Neural cell (in vitro differentiated cells): ENCODE measurements at regions not wholly inside any gene's neighbourhood (a gene's known extent, or its start where the extent isn't known, plus 50 kb on each side); places are given as distances from the start of the nearest gene placed in this dataset.

Experiments
- H2AFZ ChIP-seq: fragments of 200-600, 300-800 bp; sonication (generic), shearing (Covaris generic); 2 replicates; pipeline ENCODE4 v1.6.0; 2014; ENCODE audit warnings: low read depth, mild to moderate bottlenecking, antibody characterized with exemption, low read length, moderate library complexity
- H3F3A ChIP-seq: fragments of 200-600 bp; shearing (Covaris generic); 2 replicates; pipeline ENCODE4 v1.6.1; 2016; ENCODE audit warnings: mild to moderate bottlenecking, moderate library complexity, mixed read lengths, antibody characterized with exemption, low read length; ENCODE audit not compliant: insufficient read depth, poor library complexity, severe bottlenecking
- H3K27ac ChIP-seq: fragments of 200-600, 300-800 bp; sonication (generic), shearing (Covaris generic); 2 replicates; pipeline ENCODE4 v1.5.1; 2014; ENCODE audit warnings: mild to moderate bottlenecking, low read length, moderate library complexity
- H3K27me3 ChIP-seq: fragments of 300-800, 200-600 bp; sonication (generic), shearing (Covaris generic); 2 replicates; pipeline ENCODE4 v1.6.0; 2014; ENCODE audit warnings: mild to moderate bottlenecking, low read depth, low read length, moderate library complexity; ENCODE audit not compliant: insufficient read depth
- H3K36me3 ChIP-seq: fragments of 300-800, 200-600 bp; sonication (generic), shearing (Covaris generic); 2 replicates; pipeline ENCODE4 v1.5.1; 2014; ENCODE audit warnings: mild to moderate bottlenecking, antibody characterized with exemption, low read length, moderate library complexity; ENCODE audit not compliant: insufficient read depth
- H3K4me2 ChIP-seq: fragments of 300-800, 200-600 bp; sonication (generic), shearing (Covaris generic); 2 replicates; pipeline ENCODE4 v1.6.0; 2014; ENCODE audit warnings: mild to moderate bottlenecking, low read length
- H3K4me3 ChIP-seq: fragments of 300-800, 200-600 bp; sonication (generic), shearing (Covaris generic); 2 replicates; pipeline ENCODE4 v1.5.1; 2014; ENCODE audit warnings: mild to moderate bottlenecking, low read length, moderate library complexity
- H3K79me2 ChIP-seq: fragments of 200-600 bp; shearing (Covaris generic); replicated peaks from 2 replicates; pipeline ENCODE4 v1.6.0; 2014; ENCODE audit warnings: mild to moderate bottlenecking, low read length, moderate library complexity; ENCODE audit not compliant: insufficient read depth
- H3K9ac ChIP-seq: fragments of 300-800, 200-600 bp; sonication (generic), shearing (Covaris generic); 2 replicates; pipeline ENCODE4 v1.6.1; 2016; ENCODE audit warnings: mild to moderate bottlenecking, low read length, mixed read lengths
- H3K9me2 ChIP-seq: fragments of 200-600 bp; shearing (Covaris generic); 2 replicates; pipeline ENCODE4 v1.6.1; 2016; ENCODE audit warnings: mild to moderate bottlenecking, low read length, mixed read lengths; ENCODE audit not compliant: insufficient read depth
- H3K9me3 ChIP-seq: fragments of 200-600, 300-800 bp; sonication (generic), shearing (Covaris generic); 2 replicates; pipeline ENCODE4 v1.6.1; 2016; ENCODE audit warnings: mild to moderate bottlenecking, mixed run types, low read length, moderate library complexity, mixed read lengths
- H4K20me1 ChIP-seq: fragments of 200-600 bp; shearing (Covaris generic); 2 replicates; pipeline ENCODE4 v1.6.1; 2016; ENCODE audit warnings: mild to moderate bottlenecking, mixed run types; ENCODE audit not compliant: insufficient read depth
- CTCF ChIP-seq: fragments of 450-650 bp; IDR thresholded peaks from 2 replicates; pipeline ENCODE4 v1.5.1; 2014; ENCODE audit warnings: antibody characterized with exemption, mild to moderate bottlenecking, moderate library complexity; ENCODE audit not compliant: poor library complexity, severe bottlenecking
- EP300 ChIP-seq: fragments of 450-650 bp; conservative IDR thresholded peaks from 2 replicates; pipeline ENCODE4 v1.6.1; 2014; ENCODE audit warnings: antibody characterized with exemption, mild to moderate bottlenecking, moderate library complexity; ENCODE audit not compliant: poor library complexity, severe bottlenecking
- EZH2 ChIP-seq: fragments of 200-600, 300-800 bp; shearing (Covaris generic), sonication (generic); IDR thresholded peaks from 2 replicates; pipeline ENCODE4 v1.6.1; 2014; ENCODE audit warnings: antibody characterized with exemption, low read length, borderline replicate concordance, mild to moderate bottlenecking; ENCODE audit not compliant: insufficient read depth, poor library complexity, severe bottlenecking
- MXI1 ChIP-seq: fragments of 450-650 bp; conservative IDR thresholded peaks from 2 replicates; pipeline ENCODE4 v1.6.1; 2014; ENCODE audit warnings: antibody characterized with exemption, mild to moderate bottlenecking; ENCODE audit not compliant: poor library complexity, severe bottlenecking
- POLR2AphosphoS5 ChIP-seq: IDR thresholded peaks from 2 replicates; pipeline ENCODE4 v1.6.1; 2012
- RAD21 ChIP-seq: fragments of 450-650 bp; conservative IDR thresholded peaks from 2 replicates; pipeline ENCODE4 v1.6.1; 2014; ENCODE audit warnings: antibody characterized with exemption, mild to moderate bottlenecking, moderate library complexity
- REST ChIP-seq: IDR thresholded peaks from 2 replicates; pipeline ENCODE4 v1.6.1; 2012; ENCODE audit warnings: borderline replicate concordance
- SMC3 ChIP-seq: fragments of 450-650 bp; conservative IDR thresholded peaks from 2 replicates; pipeline ENCODE4 v1.6.1; 2014; ENCODE audit warnings: antibody characterized with exemption, mild to moderate bottlenecking, moderate library complexity; ENCODE audit not compliant: poor library complexity
- TAF1 ChIP-seq: IDR thresholded peaks from 2 replicates; pipeline ENCODE4 v1.6.1; 2012; ENCODE audit warnings: low read depth

- Histone ChIP-seq H3K9ac (no peak overlapping the region), H2AFZ (no peak overlapping the region), H3K9me2 (no peaks in the 10 kb centered on the region), H3K79me2 (no peaks in the 10 kb centered on the region), H3K36me3 (no peaks in the 10 kb centered on the region), H3F3A (no peaks in the 10 kb centered on the region), H3K9me3 (no peaks in the 10 kb centered on the region), H3K27me3 (no peaks in the 10 kb centered on the region), H3K4me2 (no peak overlapping the region), H3K27ac (no peak overlapping the region), H3K4me3 (no peak overlapping the region), H4K20me1 (no peaks in the 10 kb centered on the region)
- TF ChIP-seq MXI1 (no peak), RAD21 (no peak), SMC3 (no peak), REST (no peak), TAF1 (no peak), CTCF (no peak), POLR2AphosphoS5 (no peak), EP300 (no peak), EZH2 (no peak)
Observed at GRCh38 chr7:33815336-33815735, 90.0 kb upstream of the BMPER start.

- TF ChIP-seq RAD21: no peak
- TF ChIP-seq EP300: no peak
- no peak for TF ChIP-seq POLR2AphosphoS5
- no peak for TF ChIP-seq REST
- no peak for TF ChIP-seq TAF1
- no peak for TF ChIP-seq EZH2
- TF ChIP-seq CTCF: no peak
- TF ChIP-seq MXI1: no peak
- no peak for TF ChIP-seq SMC3
- H3K27me3 ChIP-seq: no peaks in the 10 kb centered on the region
- H3K36me3 ChIP-seq: no peaks in the 10 kb centered on the region
- H3K4me2 ChIP-seq: no peak overlapping the region
- H3K9ac ChIP-seq: no peak overlapping the region
- H4K20me1 ChIP-seq: no peaks in the 10 kb centered on the region
- H3K9me3 ChIP-seq: no peaks in the 10 kb centered on the region
- no peak overlapping the region for H3K4me3 ChIP-seq
- H3F3A ChIP-seq: no peaks in the 10 kb centered on the region
- no peak overlapping the region for H3K27ac ChIP-seq
- no peaks in the 10 kb centered on the region for H3K9me2 ChIP-seq
- no peak overlapping the region for H2AFZ ChIP-seq
- H3K79me2 ChIP-seq: no peaks in the 10 kb centered on the region
Observed at GRCh38 chr7:33816106-33816505, 89.2 kb upstream of the BMPER start.
